Fibroblast of skin of left biceps (primary cell): ENCODE measurements at regions not wholly inside any gene's neighbourhood (a gene's known extent, or its start where the extent isn't known, plus 50 kb on each side); places are given as distances from the start of the nearest gene placed in this dataset.

Source experiments
- DNase-seq, 2 experiments: peaks; one replicate each; pipeline ENCODE4 v3.0.0-alpha.2; 2013; ENCODE audit warnings: low read depth in 2 of 2

GRCh38 chr22:22802339-22802970 is 85.2 kb upstream of the IGLL5 start:
- DNase-seq, result no peak

- no peak for DNase-seq
Observed at GRCh38 chr22:22803285-22803853, 84.2 kb upstream of the IGLL5 start.

GRCh38 chr22:22810018-22810427 is 77.6 kb upstream of the IGLL5 start:
- no peak for DNase-seq

- no peak for DNase-seq
Observed at GRCh38 chr22:22810471-22810870, 77.1 kb upstream of the IGLL5 start.

- DNase-seq, result no peak
Observed at GRCh38 chr22:22811016-22812009, 76.3 kb upstream of the IGLL5 start.

GRCh38 chr22:22812031-22812905 is 75.3 kb upstream of the IGLL5 start:
- no peak for DNase-seq

GRCh38 chr22:22813126-22814075 is 74.2 kb upstream of the IGLL5 start:
- no peak for DNase-seq

- DNase-seq, result no peak
Observed at GRCh38 chr22:22814666-22815396, 72.8 kb upstream of the IGLL5 start.

- no peak for DNase-seq
Observed at GRCh38 chr22:22815397-22816170, 72.0 kb upstream of the IGLL5 start.

GRCh38 chr22:22816171-22816514 is 71.5 kb upstream of the IGLL5 start:
- DNase-seq, result no peak

GRCh38 chr22:22816766-22817410 is 70.7 kb upstream of the IGLL5 start:
- DNase-seq, result no peak

- DNase-seq, result no peak
Observed at GRCh38 chr22:22817468-22818201, 70.0 kb upstream of the IGLL5 start.

- no peak for DNase-seq
Observed at GRCh38 chr22:22818202-22818538, 69.4 kb upstream of the IGLL5 start.

GRCh38 chr22:22818861-22819855 is 68.5 kb upstream of the IGLL5 start:
- DNase-seq, result no peak

- no peak for DNase-seq
Observed at GRCh38 chr22:22820076-22820475, 67.5 kb upstream of the IGLL5 start.

- DNase-seq, result no peak
Observed at GRCh38 chr22:22820626-22821025, 67.0 kb upstream of the IGLL5 start.

GRCh38 chr22:22821340-22821739 is 66.3 kb upstream of the IGLL5 start:
- DNase-seq, result no peak
